ENCODE measurements at regions not wholly inside any gene's neighbourhood (a gene's known extent, or its start where the extent isn't known, plus 50 kb on each side); places are given as distances from the start of the nearest gene placed in this dataset.
"Not testable (repeated sequence)": the region's sequence is repeated elsewhere in the genome, so short reads cannot be mapped to it uniquely, and the experiment has no call there.

DNA sequence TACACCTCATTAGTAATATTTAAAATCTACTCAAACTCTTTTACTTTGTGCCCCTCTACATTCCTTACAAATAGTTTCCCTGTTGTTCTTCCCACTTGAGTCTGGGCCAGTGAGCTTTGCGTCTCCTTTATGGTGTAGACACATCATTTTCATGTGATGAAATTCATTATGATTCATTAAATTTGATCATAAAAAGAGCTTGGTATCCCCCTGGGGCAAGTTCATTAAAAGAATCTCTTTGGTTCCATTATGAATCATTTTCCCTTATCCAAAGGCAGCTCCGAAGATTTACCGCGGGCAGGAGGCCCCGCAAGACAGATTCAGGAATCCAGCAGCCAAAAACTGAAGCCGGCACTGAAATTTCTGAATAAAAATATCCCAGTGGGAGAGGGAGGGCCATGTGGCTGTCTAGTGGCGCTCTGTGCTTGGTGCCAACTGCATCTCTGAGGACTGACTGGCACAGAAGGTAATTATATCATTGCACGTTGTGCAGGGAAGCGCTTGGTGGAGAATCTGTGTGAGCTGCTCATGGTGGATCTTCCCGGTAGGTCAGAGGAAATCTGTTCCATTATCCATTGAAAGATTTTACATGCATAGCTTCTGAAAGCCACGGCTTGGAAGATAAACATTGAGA lies 151.4 kb upstream of the PITRM1 start:
- H3K4me3 ChIP-seq (replicated peaks; ENCODE audit: low read depth, low read length), result no peak overlapping the region
- DNase-seq (ENCODE audit: low read depth), result peak; percentile 29
- TF ChIP-seq, protein P1, sequence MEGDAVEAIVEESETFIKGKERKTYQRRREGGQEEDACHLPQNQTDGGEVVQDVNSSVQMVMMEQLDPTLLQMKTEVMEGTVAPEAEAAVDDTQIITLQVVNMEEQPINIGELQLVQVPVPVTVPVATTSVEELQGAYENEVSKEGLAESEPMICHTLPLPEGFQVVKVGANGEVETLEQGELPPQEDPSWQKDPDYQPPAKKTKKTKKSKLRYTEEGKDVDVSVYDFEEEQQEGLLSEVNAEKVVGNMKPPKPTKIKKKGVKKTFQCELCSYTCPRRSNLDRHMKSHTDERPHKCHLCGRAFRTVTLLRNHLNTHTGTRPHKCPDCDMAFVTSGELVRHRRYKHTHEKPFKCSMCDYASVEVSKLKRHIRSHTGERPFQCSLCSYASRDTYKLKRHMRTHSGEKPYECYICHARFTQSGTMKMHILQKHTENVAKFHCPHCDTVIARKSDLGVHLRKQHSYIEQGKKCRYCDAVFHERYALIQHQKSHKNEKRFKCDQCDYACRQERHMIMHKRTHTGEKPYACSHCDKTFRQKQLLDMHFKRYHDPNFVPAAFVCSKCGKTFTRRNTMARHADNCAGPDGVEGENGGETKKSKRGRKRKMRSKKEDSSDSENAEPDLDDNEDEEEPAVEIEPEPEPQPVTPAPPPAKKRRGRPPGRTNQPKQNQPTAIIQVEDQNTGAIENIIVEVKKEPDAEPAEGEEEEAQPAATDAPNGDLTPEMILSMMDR (IDR thresholded peaks at IDR 0.05; ENCODE audit: low read length, missing control alignments), result no peak

DNA sequence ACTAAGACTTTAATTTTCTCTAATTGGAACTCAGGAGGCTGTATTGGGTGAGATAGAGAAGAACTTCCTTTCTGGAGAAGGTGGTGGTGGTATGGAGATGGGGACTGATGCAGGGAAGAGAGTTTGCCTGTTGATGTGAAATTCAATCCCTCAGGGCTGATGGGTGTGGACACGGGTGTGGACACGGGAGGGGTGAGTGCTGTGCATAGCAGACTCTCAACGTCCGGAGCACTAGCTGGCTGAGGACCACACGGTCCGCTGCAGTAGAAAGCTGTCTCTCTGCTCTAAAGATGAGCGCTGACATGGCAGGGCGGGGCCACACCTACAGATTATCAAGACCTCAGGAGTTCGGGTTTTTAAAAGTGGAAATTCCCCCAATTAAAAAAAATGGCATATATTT lies 148.5 kb upstream of the PITRM1 start:
- no peak for DNase-seq (ENCODE audit: low read depth)
- H3K4me3 ChIP-seq (replicated peaks; ENCODE audit: low read depth, low read length), result no peak overlapping the region
- TF ChIP-seq, protein P1 (IDR thresholded peaks at IDR 0.05; ENCODE audit: low read length, missing control alignments), result no peak

DNA sequence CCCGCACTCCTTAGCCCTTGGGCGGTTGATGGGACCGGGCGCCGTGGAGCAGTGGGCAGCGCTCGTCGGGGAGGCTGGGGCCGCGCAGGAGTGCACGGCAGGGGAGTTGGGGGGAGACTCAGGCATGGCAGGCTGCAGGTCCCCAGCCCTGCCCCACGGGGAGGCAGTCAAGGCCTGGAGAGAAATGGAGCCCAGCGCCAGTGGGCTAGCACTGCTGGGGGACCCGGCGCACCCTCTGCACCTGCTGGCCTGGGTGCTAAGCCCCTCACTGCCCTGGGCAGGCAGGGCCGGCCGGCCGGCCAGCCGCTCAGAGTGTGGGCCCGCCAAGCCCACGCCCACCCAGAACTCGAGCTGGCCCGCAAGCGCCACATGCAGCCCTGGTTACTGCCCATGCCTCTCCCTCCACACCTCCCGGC lies 147.2 kb upstream of the PITRM1 start:
- no peak overlapping the region for H3K4me3 ChIP-seq (replicated peaks; ENCODE audit: low read depth, low read length)
- DNase-seq (ENCODE audit: low read depth), result no peak
- TF ChIP-seq, protein P1 (IDR thresholded peaks at IDR 0.05; ENCODE audit: low read length, missing control alignments), result no peak

DNA sequence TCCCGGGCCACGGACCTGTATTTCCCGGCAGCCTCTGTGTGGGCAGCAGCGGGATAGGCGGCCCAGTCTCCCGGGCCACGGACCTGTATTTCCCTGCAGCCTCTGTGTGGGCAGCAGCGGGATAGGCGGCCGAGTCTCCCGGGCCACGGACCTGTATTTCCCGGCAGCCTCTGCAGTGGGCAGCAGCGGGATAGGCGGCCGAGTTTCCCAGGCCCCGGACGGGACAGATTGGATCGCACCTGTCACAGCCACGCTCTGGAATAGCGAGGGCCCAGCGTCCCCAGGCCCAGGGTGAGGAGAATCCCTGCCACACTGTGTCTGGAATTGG lies 145.9 kb upstream of the PITRM1 start:
- not testable (repeated sequence) for H3K4me3 ChIP-seq (replicated peaks; ENCODE audit: low read depth, low read length); DNase-seq (ENCODE audit: low read depth)

DNA sequence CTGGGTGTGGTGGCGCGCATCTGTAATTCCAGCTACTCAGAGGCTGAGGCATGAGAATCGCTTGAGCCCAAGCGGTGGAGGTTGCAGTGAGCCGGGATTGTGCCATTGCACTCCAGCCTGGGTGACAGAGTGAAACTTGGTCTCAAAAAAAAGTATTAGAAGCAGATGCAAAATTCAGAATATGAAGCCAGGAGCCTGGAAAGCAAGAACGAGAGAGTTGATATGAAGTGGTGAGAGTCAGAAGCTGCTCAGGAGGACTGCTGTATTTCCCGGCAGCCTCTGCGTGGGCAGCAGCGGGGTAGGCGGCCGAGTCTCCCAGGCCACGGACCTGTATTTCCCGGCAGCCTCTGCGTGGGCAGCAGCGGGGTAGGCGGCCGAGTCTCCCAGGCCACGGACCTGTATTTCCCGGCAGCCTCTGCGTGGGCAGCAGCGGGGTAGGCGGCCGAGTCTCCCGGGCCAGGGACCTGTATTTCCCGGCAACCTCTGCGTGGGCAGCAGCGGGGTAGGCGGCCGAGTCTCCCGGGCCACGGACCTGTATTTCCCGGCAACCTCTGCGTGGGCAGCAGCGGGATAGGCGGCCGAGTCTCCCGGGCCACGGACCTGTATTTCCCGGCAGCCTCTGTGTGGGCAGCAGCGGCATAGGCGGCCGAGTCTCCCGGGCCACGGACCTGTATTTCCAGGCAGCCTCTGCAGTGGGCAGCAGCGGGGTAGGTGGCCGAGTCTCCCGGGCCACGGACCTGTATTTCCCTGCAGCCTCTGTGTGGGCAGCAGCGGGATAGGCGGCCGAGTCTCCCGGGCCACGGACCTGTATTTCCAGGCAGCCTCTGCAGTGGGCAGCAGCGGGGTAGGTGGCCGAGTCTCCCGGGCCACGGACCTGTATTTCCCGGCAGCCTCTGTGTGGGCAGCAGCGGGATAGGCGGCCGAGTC lies 145.2 kb upstream of the PITRM1 start:
- not testable (repeated sequence) for DNase-seq (ENCODE audit: low read depth); H3K4me3 ChIP-seq (replicated peaks; ENCODE audit: low read depth, low read length)

DNA sequence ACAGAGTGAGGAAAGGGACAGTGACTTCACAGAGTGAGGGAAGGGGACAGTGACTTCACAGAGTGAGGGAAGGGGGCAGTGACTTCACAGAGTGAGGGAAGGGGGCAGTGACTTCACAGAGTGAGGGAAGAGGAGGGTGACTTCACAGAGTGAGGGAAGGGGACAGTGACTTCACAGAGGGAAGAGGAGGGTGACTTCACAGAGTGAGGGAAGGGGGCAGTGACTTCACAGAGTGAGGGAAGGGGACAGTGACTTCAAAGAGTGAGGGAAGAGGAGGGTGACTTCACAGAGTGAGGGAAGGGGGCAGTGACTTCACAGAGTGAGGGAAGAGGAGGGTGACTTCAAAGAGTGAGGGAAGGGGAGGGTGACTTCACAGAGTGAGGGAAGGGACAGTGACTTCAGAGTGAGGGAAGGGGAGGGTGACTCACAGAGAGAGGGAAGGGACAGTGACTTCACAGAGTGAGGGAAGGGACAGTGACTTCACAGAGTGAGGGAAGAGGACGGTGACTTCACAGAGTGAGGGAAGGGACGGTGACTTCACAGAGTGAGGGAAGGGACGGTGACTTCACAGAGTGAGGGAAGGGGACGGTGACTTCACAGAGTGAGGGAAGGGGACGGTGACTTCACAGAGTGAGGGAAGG lies 142.0 kb upstream of the PITRM1 start:
- H3K4me3 ChIP-seq (replicated peaks; ENCODE audit: low read depth, low read length); DNase-seq (ENCODE audit: low read depth): not testable (repeated sequence)

DNA sequence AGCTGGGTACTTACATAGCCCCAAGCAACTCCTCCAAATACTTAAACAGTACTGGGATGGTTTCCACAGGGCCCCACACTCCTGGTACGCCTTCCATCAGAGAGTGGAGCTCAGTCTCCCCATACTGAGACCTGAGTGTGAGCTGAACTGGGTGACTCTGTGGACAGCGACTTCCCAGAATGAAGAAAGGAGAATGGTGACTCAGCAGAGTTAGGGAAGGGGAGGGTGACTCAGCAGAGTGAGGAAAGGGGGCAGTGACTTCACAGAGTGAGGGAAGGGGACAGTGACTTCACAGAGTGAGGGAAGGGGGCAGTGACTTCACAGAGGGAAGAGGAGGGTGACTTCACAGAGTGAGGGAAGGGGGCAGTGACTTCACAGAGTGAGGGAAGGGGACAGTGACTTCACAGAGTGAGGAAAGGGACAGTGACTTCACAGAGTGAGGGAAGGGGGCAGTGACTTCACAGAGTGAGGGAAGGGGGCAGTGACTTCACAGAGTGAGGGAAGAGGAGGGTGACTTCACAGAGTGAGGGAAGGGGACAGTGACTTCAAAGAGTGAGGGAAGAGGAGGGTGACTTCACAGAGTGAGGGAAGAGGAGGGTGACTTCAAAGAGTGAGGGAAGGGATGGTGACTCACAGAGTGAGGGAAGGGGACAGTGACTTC lies 141.3 kb upstream of the PITRM1 start:
- peak; percentile 74 for DNase-seq (ENCODE audit: low read depth)
- H3K4me3 ChIP-seq (replicated peaks; ENCODE audit: low read depth, low read length), result not testable (repeated sequence)

DNA sequence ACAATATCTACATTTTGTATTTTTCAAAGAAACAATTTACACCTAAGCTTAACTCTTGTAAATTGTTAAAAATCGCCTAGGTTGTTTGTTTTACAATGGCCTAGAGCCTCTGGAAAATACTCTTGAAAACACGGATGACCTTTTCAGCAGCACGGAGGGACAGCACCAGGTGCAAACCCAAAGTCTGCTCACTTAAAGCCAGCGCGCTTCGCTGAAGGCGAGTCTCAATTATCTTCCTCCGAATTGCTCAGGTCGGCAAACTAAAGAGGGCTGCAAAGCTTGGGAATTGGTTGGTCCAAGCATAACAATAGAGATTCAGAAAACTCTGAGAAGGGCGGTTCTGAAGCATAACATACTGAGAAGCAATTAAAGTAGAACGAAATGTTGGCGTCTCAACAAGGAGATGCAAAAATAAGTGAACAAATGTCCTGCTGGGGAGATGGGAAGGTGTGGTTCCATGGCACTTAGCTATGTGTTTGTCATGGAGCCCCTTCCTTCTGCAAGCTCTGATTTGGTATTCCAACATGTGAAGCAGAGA lies 139.9 kb upstream of the PITRM1 start:
- no peak for DNase-seq (ENCODE audit: low read depth)
- TF ChIP-seq, protein P1 (IDR thresholded peaks at IDR 0.05; ENCODE audit: low read length, missing control alignments), result no peak
- H3K4me3 ChIP-seq (replicated peaks; ENCODE audit: low read depth, low read length), result no peak overlapping the region
